ENCODE measurements at regions not wholly inside any gene's neighbourhood (a gene's known extent, or its start where the extent isn't known, plus 50 kb on each side); places are given as distances from the start of the nearest gene placed in this dataset.
"Not testable (repeated sequence)": the region's sequence is repeated elsewhere in the genome, so short reads cannot be mapped to it uniquely, and the experiment has no call there.

DNA sequence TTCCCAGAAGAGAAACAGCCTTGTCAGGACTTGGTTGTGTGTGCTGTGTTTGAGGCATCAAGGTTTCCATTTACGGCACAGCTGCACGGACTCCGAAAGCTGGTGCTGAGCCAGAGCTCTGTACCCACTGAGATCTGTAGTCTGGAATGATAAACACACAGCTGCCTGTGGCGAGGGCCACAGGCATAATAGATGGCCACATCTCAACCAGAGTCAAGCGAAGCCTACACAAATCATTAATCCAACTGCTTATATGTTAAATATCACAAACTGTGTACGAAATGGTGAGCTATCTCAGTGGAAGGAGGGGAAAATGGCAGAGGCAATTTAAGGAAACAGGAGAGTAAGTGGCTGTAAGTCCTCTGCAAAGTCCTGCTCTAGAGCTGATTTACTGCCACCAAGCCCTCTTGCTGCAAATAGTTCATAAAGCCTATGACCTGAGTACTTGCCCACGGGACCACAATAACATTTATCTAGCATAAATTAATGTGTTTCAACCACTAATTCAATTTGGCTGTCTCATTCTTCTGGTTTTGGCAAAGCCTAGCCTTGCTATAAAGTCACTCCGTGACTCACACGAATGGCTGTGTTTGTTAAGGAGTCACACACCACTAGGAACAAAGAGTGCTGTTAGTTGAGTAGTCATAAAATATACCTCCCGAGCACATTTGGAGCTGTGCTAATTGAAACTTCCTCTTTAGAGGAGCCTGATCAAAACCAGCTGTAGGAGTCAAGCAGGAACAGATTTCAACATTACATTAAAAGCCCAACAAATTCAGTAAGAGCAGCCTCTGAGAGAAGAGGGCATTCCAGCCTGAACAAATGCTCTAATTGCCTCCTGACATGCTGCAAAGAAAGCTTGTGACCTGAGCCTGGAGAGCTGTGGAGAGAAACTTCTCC lies 738.6 kb upstream of the ZNF608 start:
- peak; percentile 16 to 86 for DNase-seq (ENCODE audit: low read depth in 1 of 2, low spot score in 1 of 2)
- TF ChIP-seq JUND (IDR thresholded peaks at IDR 0.05; ENCODE audit: low read depth) = no peak
- in situ Hi-C loops (cut with HindIII; ENCODE audit: low pct_unique_long_range_greater_than_20kb, low sequenced_read_pairs) = no loop called here

- no peak for TF ChIP-seq JUND (IDR thresholded peaks at IDR 0.05; ENCODE audit: low read depth)
- DNase-seq (ENCODE audit: low read depth in 1 of 2, low spot score in 1 of 2) = no peak
- in situ Hi-C loops (cut with HindIII; ENCODE audit: low pct_unique_long_range_greater_than_20kb, low sequenced_read_pairs) = no loop called here
These were observed 739.3 kb upstream of the ZNF608 start for GRCh38 chr5:125485771-125486170.

DNA sequence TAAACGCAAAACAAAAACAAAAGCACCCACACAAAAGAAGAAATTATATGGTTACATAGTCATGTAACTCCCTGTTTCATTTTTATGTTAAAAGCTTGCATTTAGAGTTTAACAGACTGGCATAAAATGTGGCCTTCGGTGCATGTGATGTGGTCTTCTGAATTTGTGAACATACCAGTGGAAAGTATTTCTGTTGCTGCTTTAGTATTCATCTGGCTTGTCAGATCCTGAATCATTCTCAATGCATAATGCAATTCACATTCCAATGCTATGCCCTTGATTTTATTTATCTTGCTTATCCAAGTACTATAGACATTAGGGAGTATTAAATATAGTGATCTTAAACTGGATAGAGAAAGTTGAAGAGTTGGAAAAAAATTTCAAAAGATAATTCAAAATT lies 740.2 kb upstream of the ZNF608 start:
- TF ChIP-seq JUND (IDR thresholded peaks at IDR 0.05; ENCODE audit: low read depth) = no peak
- in situ Hi-C loops (cut with HindIII; ENCODE audit: low pct_unique_long_range_greater_than_20kb, low sequenced_read_pairs) = no loop called here
- DNase-seq (ENCODE audit: low read depth in 1 of 2, low spot score in 1 of 2) = no peak

DNA sequence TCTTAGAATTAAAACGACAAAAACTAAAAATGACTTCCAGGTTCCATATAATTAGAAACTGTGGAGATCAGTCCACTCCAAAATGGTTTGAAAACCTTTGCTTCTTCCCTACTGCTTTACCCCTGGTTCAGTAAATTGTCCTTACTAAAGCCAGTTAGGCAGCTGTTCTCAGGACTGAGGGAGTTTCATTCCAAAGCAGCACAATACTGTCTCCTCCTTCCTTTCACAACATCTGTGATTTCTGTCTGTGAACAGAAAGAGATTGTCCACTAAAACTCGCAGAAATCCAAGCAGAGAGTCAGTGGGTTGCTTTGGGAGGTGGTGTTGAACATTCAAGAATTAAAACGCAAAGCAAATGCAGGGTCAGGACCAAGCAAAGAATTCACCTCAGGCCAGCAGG lies 740.8 kb upstream of the ZNF608 start:
- no peak for TF ChIP-seq JUND (IDR thresholded peaks at IDR 0.05; ENCODE audit: low read depth)
- in situ Hi-C loops (cut with HindIII; ENCODE audit: low pct_unique_long_range_greater_than_20kb, low sequenced_read_pairs) = no loop called here
- no peak for DNase-seq (ENCODE audit: low read depth in 1 of 2, low spot score in 1 of 2)

DNA sequence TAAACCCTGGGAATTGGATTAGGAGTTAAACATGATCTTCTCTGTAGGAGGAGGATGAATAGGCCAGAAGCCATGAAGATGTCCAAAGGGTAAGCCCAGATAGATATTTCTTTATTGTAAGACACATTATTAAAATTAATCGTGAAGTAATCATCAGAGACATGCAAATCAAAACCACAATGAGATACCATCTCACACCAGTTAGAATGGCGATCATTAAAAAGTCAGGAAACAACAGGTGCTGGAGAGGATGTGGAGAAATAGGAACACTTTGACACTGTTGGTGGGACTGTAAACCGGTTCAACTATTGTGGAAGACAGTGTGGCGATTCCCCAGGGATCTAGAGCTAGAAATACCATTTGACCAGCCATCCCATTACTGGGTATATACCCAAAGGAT lies 741.2 kb upstream of the ZNF608 start:
- in situ Hi-C loops (cut with HindIII; ENCODE audit: low pct_unique_long_range_greater_than_20kb, low sequenced_read_pairs); DNase-seq (ENCODE audit: low read depth in 1 of 2, low spot score in 1 of 2): not testable (repeated sequence)

GRCh38 chr5:125489146-125489545 lies 742.7 kb upstream of the ZNF608 start:
- DNase-seq (ENCODE audit: low read depth in 1 of 2, low spot score in 1 of 2) = no peak

GRCh38 chr5:125491986-125492492 lies 745.6 kb upstream of the ZNF608 start:
- DNase-seq (ENCODE audit: low read depth in 1 of 2, low spot score in 1 of 2) = peak in 1 of 2 experiments; percentile 24
- in situ Hi-C loops (cut with HindIII; ENCODE audit: low pct_unique_long_range_greater_than_20kb, low sequenced_read_pairs) = no loop called here
- no peak for TF ChIP-seq JUND (IDR thresholded peaks at IDR 0.05; ENCODE audit: low read depth)

More at GRCh38 chr5:125489146-125489545, 742.7 kb upstream of the ZNF608 start:
- TF ChIP-seq JUND (IDR thresholded peaks at IDR 0.05; ENCODE audit: low read depth) = no peak
- in situ Hi-C loops (cut with HindIII; ENCODE audit: low pct_unique_long_range_greater_than_20kb, low sequenced_read_pairs) = no loop called here

DNA sequence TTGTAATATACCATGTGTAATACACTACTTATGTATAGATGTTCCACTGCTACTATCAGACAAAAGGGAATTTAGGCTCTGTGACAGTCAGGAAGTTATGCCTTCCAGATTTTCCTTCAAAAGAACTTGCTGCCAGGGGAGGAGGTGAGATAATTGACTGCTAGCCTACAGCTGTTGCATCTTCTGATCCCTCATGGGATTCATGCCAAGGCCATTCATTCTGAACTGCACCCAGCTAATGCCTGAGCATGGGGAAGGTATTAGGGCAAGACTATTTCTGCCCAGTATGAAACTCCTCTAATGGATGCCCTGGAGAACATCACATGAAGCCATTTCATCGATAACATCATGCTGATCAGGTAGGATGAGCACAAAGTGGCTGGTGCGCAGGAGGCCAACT lies 746.5 kb upstream of the ZNF608 start:
- no peak for DNase-seq (ENCODE audit: low read depth in 1 of 2, low spot score in 1 of 2)
- in situ Hi-C loops (cut with HindIII; ENCODE audit: low pct_unique_long_range_greater_than_20kb, low sequenced_read_pairs) = no loop called here
- TF ChIP-seq JUND (IDR thresholded peaks at IDR 0.05; ENCODE audit: low read depth) = no peak

GRCh38 chr5:125496393-125496792 lies 750.0 kb upstream of the ZNF608 start:
- in situ Hi-C loops (cut with HindIII; ENCODE audit: low pct_unique_long_range_greater_than_20kb, low sequenced_read_pairs) = no loop called here
- no peak for DNase-seq (ENCODE audit: low read depth in 1 of 2, low spot score in 1 of 2)
- TF ChIP-seq JUND (IDR thresholded peaks at IDR 0.05; ENCODE audit: low read depth) = no peak

DNA sequence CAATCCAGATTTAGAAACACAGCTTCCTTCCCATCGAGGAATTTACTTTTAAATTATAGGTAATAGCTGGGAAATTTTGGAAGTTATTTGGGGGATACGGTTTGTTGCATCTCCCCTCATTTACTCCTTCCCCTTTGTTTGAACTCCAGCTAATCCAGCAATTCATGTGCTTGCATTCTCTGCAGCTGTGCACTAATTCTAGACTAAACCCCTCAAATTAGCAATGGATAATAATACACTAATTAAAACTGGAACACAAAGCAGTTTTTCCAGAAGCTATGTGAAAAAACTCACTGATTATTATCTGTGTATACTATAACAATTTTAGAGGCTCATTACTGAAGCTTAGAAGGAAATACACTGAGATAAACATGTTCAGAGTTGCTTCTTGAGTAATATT lies 751.2 kb upstream of the ZNF608 start:
- in situ Hi-C loops (cut with HindIII; ENCODE audit: low pct_unique_long_range_greater_than_20kb, low sequenced_read_pairs) = no loop called here
- TF ChIP-seq JUND (IDR thresholded peaks at IDR 0.05; ENCODE audit: low read depth) = no peak
- DNase-seq (ENCODE audit: low read depth in 1 of 2, low spot score in 1 of 2) = no peak

DNA sequence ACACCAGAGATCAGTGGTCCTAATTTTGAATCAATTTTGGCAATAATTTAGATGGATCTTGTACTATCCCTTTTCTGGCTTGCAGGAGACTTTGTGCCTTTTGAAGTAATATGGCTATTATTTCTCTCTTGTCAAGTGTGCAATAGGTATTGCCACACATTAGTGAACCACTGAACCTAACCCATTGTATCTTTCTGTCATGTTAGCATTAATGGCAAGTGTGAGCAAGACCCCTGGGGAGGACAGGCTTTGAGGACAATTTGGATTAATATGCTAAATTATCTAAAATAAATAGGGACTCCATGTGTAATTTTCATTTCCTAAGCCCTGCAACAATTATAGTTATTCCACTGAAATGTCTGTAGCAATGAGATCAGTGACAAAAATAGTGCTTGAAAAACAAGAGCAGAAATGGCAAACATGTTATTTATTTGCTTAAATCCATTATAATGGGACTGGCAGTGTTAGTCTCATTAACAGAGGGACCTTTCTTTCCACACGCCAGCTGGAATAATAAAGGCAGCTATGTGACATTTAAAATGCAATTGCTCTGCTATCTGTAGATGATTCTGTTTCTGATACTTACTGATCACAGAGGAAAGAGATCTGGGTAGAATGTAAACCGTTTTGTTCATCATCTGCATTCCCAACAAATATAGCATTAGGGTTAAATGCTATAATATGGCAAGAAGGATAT lies 753.3 kb upstream of the ZNF608 start:
- DNase-seq (ENCODE audit: low read depth in 1 of 2, low spot score in 1 of 2) = no peak
- TF ChIP-seq JUND (IDR thresholded peaks at IDR 0.05; ENCODE audit: low read depth) = no peak
- in situ Hi-C loops (cut with HindIII; ENCODE audit: low pct_unique_long_range_greater_than_20kb, low sequenced_read_pairs) = no loop called here

- peak in 1 of 2 experiments; percentile 42 for DNase-seq (ENCODE audit: low read depth in 1 of 2, low spot score in 1 of 2)
- in situ Hi-C loops (cut with HindIII; ENCODE audit: low pct_unique_long_range_greater_than_20kb, low sequenced_read_pairs) = no loop called here
- TF ChIP-seq JUND (IDR thresholded peaks at IDR 0.05; ENCODE audit: low read depth) = no peak
These were observed 755.0 kb upstream of the ZNF608 start for GRCh38 chr5:125501396-125501795.

DNA sequence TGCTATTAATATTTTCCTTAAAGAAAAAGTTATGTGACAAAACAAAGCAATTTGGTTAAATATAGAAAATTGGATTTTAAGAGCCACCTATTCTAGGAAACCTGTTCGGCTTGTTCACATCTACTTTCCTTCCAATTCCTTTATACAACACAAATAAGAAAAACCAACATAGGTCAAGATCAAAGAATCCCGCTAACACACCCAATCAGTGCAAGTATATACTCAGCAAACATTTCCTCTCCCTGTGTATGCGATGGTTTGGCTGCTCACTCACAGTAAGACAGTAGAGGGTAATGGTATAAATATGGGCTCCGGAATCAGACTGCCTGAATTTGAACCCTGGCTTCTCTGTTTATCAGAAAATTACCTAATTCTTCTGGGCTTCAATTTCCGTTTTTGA lies 757.5 kb upstream of the ZNF608 start:
- no peak for TF ChIP-seq JUND (IDR thresholded peaks at IDR 0.05; ENCODE audit: low read depth)
- no peak for DNase-seq (ENCODE audit: low read depth in 1 of 2, low spot score in 1 of 2)
- in situ Hi-C loops (cut with HindIII; ENCODE audit: low pct_unique_long_range_greater_than_20kb, low sequenced_read_pairs) = no loop called here
